Esophagus squamous epithelium (tissue), 4 donors: ENCODE measurements at regions not wholly inside any gene's neighbourhood (a gene's known extent, or its start where the extent isn't known, plus 50 kb on each side); places are given as distances from the start of the nearest gene placed in this dataset.

Source experiments
- CTCF ChIP-seq, 6 experiments: fragments of 450-650 bp in 4 of 6; fragments of 200-600 bp in 2 of 6; sonication (generic) in 2 of 6; IDR thresholded peaks; one replicate each; pipeline ENCODE4 v1.5.1; 2016 to 2019; ENCODE audit warnings: antibody characterized with exemption in 6 of 6, mild to moderate bottlenecking in 4 of 6, moderate library complexity in 4 of 6
- POLR2A ChIP-seq, 4 donors: fragments of 450-650 bp; IDR thresholded peaks; one replicate each; pipeline ENCODE4 v1.6.1; 2017; ENCODE audit warnings: antibody characterized with exemption in 4 of 4, mild to moderate bottlenecking in 4 of 4, moderate library complexity in 3 of 4

- no peak for TF ChIP-seq CTCF (IDR thresholded peaks at IDR 0.05)
- no peak for TF ChIP-seq POLR2A (IDR thresholded peaks at IDR 0.05)
These were observed 127.1 kb downstream of the EHF start for GRCh38 chr11:34748036-34748435.
